ENCODE measurements at regions not wholly inside any gene's neighbourhood (a gene's known extent, or its start where the extent isn't known, plus 50 kb on each side); places are given as distances from the start of the nearest gene placed in this dataset.

DNA sequence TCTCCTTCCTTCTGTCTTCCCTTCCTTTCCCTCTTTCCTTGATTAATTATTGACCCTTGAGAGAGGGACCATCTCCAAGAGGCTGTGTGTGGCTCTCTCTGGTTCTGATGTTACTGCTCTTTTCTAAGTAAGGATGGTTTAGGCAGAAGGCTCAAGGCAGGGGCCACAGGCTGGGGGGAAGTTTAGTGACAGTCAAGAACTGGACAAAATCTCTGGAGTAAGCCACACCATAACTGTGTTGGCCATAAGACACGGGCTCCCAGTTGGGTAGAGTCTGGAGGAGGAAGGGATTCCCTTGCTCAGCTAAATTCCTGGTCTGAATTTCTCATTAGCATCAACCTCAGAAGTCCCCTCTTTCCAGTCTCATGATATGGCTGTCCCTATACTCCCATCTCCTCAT is 74.7 kb downstream of the BUD13 start:
- no peak for DNase-seq (ENCODE audit: low read depth, low spot score)

- no peak for DNase-seq (ENCODE audit: low read depth, low spot score)
Observed at GRCh38 chr11:116697639-116698038, 75.1 kb downstream of the BUD13 start.

DNA sequence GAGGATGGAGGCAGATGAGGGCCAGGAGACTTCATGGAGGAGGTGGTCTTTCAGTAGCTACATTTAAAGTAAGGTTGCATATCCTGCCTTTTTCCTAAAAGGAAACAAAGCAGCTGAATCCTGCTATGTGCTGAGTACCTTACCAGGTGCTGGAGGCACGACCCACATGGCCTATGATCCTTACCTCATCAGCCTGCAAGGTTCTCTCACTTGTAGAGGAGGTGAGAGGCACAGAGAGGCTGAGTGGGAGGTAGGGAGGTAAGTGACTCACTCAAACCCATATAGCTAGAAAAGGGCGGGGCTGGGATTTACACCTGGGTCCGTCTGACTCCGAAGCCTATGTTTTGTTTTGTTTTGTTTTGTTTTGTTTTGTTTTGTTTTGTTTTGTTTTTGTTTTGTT is 75.8 kb downstream of the BUD13 start:
- DNase-seq (ENCODE audit: low read depth, low spot score) = no peak

DNA sequence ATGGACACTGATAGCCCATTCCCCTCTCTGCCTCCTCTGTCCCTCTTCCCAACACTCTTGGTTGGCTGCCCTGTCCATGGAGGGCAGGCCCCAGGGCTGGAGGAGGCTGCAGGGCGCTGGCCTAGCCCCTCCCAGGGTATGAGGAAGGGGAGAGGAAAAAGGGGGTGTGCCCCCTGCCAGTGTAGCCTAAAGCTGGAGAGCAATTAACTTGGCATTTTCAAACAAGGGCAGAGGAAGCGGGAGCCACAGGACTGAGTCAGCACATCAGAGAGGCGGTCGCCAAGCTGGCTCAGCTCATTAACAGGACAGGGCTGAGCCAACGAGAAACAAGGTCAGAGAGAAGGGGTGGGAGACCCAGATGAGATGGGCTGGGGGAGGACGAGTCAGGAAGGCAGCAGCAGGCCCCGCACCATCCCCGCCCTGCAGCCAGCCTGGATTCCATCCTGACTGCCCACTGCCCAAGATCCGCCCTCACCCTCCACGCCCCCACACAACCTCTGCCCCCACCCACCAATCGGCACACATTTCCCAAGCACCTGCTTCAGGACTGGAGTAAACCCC is 76.3 kb downstream of the BUD13 start:
- no peak for DNase-seq (ENCODE audit: low read depth, low spot score)

- DNase-seq (ENCODE audit: low read depth, low spot score) = no peak
Observed at GRCh38 chr11:116695657-116696254, 77.0 kb downstream of the BUD13 start.

DNA sequence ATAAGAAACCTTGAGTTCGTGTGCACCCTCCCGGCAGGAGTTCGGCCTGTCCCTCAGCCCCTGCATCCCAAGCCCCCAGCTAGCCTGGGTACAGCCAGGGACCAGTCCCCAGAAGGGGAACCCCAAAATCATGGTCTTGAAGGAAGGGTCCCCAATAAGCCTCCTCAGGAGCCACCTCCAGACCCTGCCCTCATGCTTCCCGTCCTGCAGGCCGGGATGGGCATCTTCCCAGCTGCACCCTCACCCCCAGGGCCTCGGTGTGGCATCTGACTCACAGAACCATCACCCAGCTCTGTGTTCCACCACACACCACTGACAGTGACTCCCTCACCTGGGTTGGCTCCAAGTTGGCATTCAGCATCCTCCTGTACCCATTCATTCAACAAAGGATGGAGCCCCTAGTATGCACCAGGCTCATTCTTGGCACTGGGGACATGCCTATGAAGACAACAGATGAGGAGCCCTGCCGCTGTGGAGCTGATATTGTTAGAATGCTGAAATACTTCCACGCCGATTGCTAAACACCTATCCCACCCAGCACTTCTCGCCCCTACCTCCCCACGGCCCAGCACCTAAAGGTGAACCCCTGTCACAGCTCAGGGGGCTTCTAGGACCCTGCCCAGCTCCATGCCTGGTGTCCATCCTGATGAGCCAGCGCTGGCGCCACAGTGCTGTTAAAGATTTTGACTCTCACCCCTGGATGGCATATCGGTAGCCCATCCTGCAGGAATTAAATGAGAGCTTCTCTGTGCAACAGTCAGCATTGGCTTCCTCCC is 77.8 kb downstream of the BUD13 start:
- DNase-seq (ENCODE audit: low read depth, low spot score) = no peak

- DNase-seq (ENCODE audit: low read depth, low spot score) = no peak
Observed at GRCh38 chr11:116694349-116694725, 78.5 kb downstream of the BUD13 start.

GRCh38 chr11:116693593-116694348 is 79.0 kb downstream of the BUD13 start:
- no peak for DNase-seq (ENCODE audit: low read depth, low spot score)

GRCh38 chr11:116693102-116693570 is 79.7 kb downstream of the BUD13 start:
- no peak for DNase-seq (ENCODE audit: low read depth, low spot score)

DNA sequence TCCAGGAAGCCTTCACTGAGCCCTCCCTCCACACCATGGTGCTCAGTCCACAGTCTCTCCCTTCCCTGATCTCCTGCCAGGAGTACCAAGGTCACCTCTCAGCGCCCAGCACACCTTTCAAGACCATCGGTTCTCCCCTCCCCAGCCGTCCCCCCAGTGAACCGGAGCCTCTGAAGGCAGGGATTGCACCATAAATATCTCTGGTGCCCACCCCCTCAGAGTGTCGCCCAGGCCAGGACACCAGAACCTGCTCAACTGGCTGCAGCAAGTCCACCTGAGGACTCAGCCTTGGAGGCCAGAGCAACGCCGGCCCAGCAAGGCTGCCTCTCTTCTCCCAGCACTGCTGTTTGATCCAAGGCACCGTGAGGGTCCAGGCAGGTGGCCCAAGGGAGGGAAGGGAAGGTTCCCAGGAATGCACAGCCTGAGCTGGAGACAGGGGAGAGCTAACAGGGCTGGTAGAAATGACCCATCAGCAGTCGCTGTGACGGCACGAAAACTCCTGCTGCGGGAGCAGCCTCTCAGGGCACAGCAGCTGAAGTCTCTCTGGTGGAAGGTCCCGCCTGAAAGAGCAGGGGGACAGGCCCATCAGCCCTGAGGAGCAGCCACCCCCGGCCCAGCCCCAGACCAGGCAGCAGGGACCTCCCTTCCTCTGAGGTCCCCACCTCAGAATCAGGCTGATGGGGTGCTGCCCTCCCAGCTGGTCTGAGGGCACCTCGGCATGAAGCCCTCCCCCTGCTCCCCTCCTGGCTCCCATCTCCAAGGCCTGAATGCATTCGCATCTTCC is 80.3 kb downstream of the BUD13 start:
- no peak for DNase-seq (ENCODE audit: low read depth, low spot score)

DNA sequence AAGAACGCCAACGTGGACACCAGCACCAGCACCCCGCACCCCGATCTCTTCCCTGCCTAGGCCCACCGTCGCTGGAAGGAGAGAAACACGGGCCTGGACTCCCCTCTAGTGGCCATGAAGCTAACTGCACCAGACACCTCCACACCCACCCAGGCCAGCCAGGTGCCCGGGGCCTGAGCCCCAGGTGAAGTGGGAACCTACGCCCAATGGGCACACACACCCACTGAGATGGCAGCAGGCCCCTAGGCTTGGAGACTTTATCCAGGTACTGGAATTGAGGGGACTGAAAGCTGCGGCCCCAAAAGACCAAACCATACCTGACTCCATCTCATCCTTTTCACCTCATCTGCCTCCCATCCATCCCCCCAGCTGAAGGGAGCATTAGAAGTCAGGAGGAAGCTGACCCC is 81.0 kb downstream of the BUD13 start:
- DNase-seq (ENCODE audit: low read depth, low spot score) = no peak

GRCh38 chr11:116690611-116691010 is 82.2 kb downstream of the BUD13 start:
- DNase-seq (ENCODE audit: low read depth, low spot score) = no peak

GRCh38 chr11:116689413-116690127 is 83.2 kb downstream of the BUD13 start:
- no peak for DNase-seq (ENCODE audit: low read depth, low spot score)

DNA sequence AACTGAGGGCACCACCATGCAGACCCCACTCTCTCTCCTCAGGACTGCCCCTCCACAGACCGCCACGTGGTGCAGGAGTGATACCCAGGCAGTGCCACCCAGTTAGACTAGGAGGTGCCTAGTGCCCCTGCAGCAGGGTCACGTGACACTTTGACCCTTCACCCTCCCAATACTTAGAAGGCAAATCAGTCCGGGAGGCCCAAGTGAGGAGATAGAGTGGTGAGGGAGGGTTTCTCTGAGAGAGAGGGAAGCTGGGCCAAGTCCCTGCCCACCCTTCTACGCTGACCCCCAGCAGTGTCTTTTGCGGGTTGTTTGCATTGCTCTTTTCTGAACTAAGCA is 84.6 kb downstream of the BUD13 start:
- DNase-seq (ENCODE audit: low read depth, low spot score) = no peak

- no peak for DNase-seq (ENCODE audit: low read depth, low spot score)
Observed at GRCh38 chr11:116687458-116688201, 85.2 kb downstream of the BUD13 start.

DNA sequence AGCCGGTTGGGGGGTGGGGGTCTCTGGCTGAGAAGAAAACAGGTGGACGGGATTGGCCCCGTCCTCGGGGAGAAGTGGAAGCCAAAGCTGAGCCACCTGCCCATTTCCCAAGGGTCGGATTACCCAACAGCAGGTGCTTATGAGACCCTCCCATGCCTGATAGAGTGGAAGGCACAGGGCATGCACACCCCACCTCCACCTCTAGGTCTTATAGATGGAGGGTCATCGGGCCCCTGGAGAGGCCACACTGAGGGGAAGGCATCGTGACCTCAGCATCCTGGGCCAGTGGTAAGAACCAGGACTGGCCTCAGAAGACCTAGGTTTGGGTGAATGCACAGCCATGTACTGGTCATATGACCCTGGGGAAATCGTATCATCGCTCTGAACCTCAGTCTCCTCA is 85.9 kb downstream of the BUD13 start:
- DNase-seq (ENCODE audit: low read depth, low spot score) = no peak

- DNase-seq (ENCODE audit: low read depth, low spot score) = no peak
Observed at GRCh38 chr11:116683982-116684381, 88.8 kb downstream of the BUD13 start.

GRCh38 chr11:116680349-116681125 is 92.2 kb downstream of the BUD13 start:
- DNase-seq (ENCODE audit: low read depth, low spot score) = no peak

GRCh38 chr11:116678887-116679286 is 93.9 kb downstream of the BUD13 start:
- no peak for DNase-seq (ENCODE audit: low read depth, low spot score)

Data from pulmonary artery endothelial cell (primary cell).